Caco-2 (cell line): ENCODE measurements at regions not wholly inside any gene's neighbourhood (a gene's known extent, or its start where the extent isn't known, plus 50 kb on each side); places are given as distances from the start of the nearest gene placed in this dataset.

Source experiments
- BruUV-seq: library from RNA; stranded (reverse); fragments of 400-500 nt; replicated peaks from 2 replicates; lab custom pipeline; 2021; lab: Mats Ljungman, UMichigan
- CTCF ChIA-PET: fragments of 300-600 bp; sonication (Branson Sonifier 250); formaldehyde crosslinking; loops from one replicate; lab custom pipeline; 2022; ENCODE audit warnings: antibody characterized with exemption; lab: Charles Lee
- POLR2A ChIA-PET: fragments of 300-600 bp; sonication (Branson Sonifier 250); formaldehyde crosslinking; loops from one replicate; lab custom pipeline; 2022; ENCODE audit warnings: antibody characterized with exemption; lab: Charles Lee
- DNase-seq, 2 experiments: peaks; one replicate each; pipeline versions ENCODE4 v3.0.0 to v3.0.0-alpha.2; 2020 to 2022
- H3K27me3 ChIP-seq: replicated peaks from 2 replicates; pipeline ENCODE4 v1.6.0; 2011; ENCODE audit warnings: low read length; ENCODE audit not compliant: control insufficient read depth, insufficient read depth
- H3K36me3 ChIP-seq: 2 replicates; pipeline ENCODE4 v1.5.1; 2011; ENCODE audit warnings: low read length; ENCODE audit not compliant: control insufficient read depth, insufficient read depth
- H3K4me1 ChIP-seq: fragments of 250-450 bp; sonication (Bioruptor Pico); 2 replicates; pipeline ENCODE4 v1.5.1; 2020; ENCODE audit warnings: mild to moderate bottlenecking
- H3K4me3 ChIP-seq: 2 replicates; pipeline ENCODE4 v1.5.1; 2011; ENCODE audit warnings: low read depth, mild to moderate bottlenecking, control low read depth, low read length
- H3K9me3 ChIP-seq: fragments of 250-450 bp; sonication (Bioruptor Pico); 2 replicates; pipeline ENCODE4 v1.5.1; 2020; ENCODE audit warnings: mild to moderate bottlenecking, moderate library complexity
- H3K27ac Mint-ChIP-seq: one replicate; pipeline ENCODE4 v1.8.0; 2022; ENCODE audit warnings: mixed read lengths; ENCODE audit not compliant: unreplicated experiment
- H3K27me3 Mint-ChIP-seq: one replicate; pipeline ENCODE4 v1.8.0; 2022; ENCODE audit warnings: mixed read lengths; ENCODE audit not compliant: insufficient read depth, unreplicated experiment
- H3K36me3 Mint-ChIP-seq: one replicate; pipeline ENCODE4 v1.8.0; 2022; ENCODE audit warnings: mild to moderate bottlenecking, mixed read lengths; ENCODE audit not compliant: insufficient read depth, unreplicated experiment
- H3K4me1 Mint-ChIP-seq: one replicate; pipeline ENCODE4 v1.8.0; 2022; ENCODE audit warnings: low read depth, mixed read lengths; ENCODE audit not compliant: unreplicated experiment
- H3K4me3 Mint-ChIP-seq: one replicate; pipeline ENCODE4 v1.8.0; 2022; ENCODE audit warnings: mild to moderate bottlenecking, moderate library complexity, mixed read lengths; ENCODE audit not compliant: unreplicated experiment
- H3K9me3 Mint-ChIP-seq: one replicate; pipeline ENCODE4 v1.8.0; 2022; ENCODE audit warnings: mixed read lengths; ENCODE audit not compliant: unreplicated experiment
- CTCF ChIP-seq, 2 experiments: fragments of 200-600 bp in 1 of 2; IDR thresholded peaks; 1 replicate in 1 of 2; 2 replicates in 1 of 2; pipeline versions ENCODE4 v1.5.1 to v1.8.0; 2011 to 2022; ENCODE audit warnings: antibody characterized with exemption in 1 of 2, control low read depth in 1 of 2, inconsistent platforms in 1 of 2, low read depth in 1 of 2, low read length in 1 of 2, mild to moderate bottlenecking in 1 of 2, moderate library complexity in 1 of 2; ENCODE audit not compliant: insufficient read depth in 1 of 2, severe bottlenecking in 1 of 2, unreplicated experiment in 1 of 2
- intact Hi-C: fragments of 100-400 bp; cut with micrococcal nuclease; formaldehyde crosslinking; loops from one replicate; pipeline ENCODE4 v1.10.0; 2022; ENCODE audit not compliant: unreplicated experiment

- Mint-ChIP-seq H3K9me3 (no peaks in the 10 kb centered on the region), H3K4me1 (no peaks in the 10 kb centered on the region), H3K4me3 (no peak overlapping the region), H3K27me3 (no peaks in the 10 kb centered on the region), H3K36me3 (no peaks in the 10 kb centered on the region), H3K27ac (no peak overlapping the region)
- no peaks in the 10 kb centered on the region for H3K9me3 ChIP-seq
- H3K4me1 ChIP-seq: no peaks in the 10 kb centered on the region
- H3K27me3 ChIP-seq: no peaks in the 10 kb centered on the region
- no peak for DNase-seq
- ChIA-PET POLR2A (no interaction called here), CTCF (no interaction called here)
- no peaks in the 10 kb centered on the region for H3K36me3 ChIP-seq
- BruUV-seq: no TSS peak
- intact Hi-C loops: no loop called here
- TF ChIP-seq CTCF (IDR thresholded peaks at IDR 0.05; ENCODE audit: insufficient read depth in 1 of 2, low read depth in 1 of 2, low read length in 1 of 2, severe bottlenecking in 1 of 2, unreplicated experiment in 1 of 2): no peak
- no peak overlapping the region for H3K4me3 ChIP-seq
These were observed 316.5 kb downstream of the LMX1A start for GRCh38 chr1:165039996-165040395.

- H3K36me3 ChIP-seq: no peaks in the 10 kb centered on the region
- no peaks in the 10 kb centered on the region for H3K9me3 ChIP-seq
- Mint-ChIP-seq H3K4me1 (no peaks in the 10 kb centered on the region), H3K36me3 (no peaks in the 10 kb centered on the region), H3K4me3 (no peak overlapping the region), H3K27me3 (no peaks in the 10 kb centered on the region), H3K27ac (no peak overlapping the region), H3K9me3 (no peaks in the 10 kb centered on the region)
- no peaks in the 10 kb centered on the region for H3K4me1 ChIP-seq
- no peak overlapping the region for H3K4me3 ChIP-seq
- no TSS peak for BruUV-seq
- intact Hi-C loops: no loop called here
- TF ChIP-seq CTCF (IDR thresholded peaks at IDR 0.05; ENCODE audit: insufficient read depth in 1 of 2, low read depth in 1 of 2, low read length in 1 of 2, severe bottlenecking in 1 of 2, unreplicated experiment in 1 of 2): no peak
- H3K27me3 ChIP-seq: no peaks in the 10 kb centered on the region
- no peak for DNase-seq
- ChIA-PET POLR2A (no interaction called here), CTCF (no interaction called here)
These were observed 320.1 kb downstream of the LMX1A start for GRCh38 chr1:165036403-165036802.

GRCh38 chr1:165034136-165034809 lies 322.2 kb downstream of the LMX1A start:
- no peaks in the 10 kb centered on the region for H3K4me1 ChIP-seq
- Mint-ChIP-seq H3K4me3 (no peak overlapping the region), H3K27ac (no peak overlapping the region), H3K27me3 (no peaks in the 10 kb centered on the region), H3K36me3 (no peaks in the 10 kb centered on the region), H3K4me1 (no peaks in the 10 kb centered on the region), H3K9me3 (no peaks in the 10 kb centered on the region)
- no peaks in the 10 kb centered on the region for H3K36me3 ChIP-seq
- H3K27me3 ChIP-seq: no peaks in the 10 kb centered on the region; the same call in 1 of the 2 replicates
- H3K9me3 ChIP-seq: no peaks in the 10 kb centered on the region; the same call in 1 of the 2 replicates
- CTCF ChIA-PET: no interaction called here
- no peak for TF ChIP-seq CTCF (IDR thresholded peaks at IDR 0.05; ENCODE audit: insufficient read depth in 1 of 2, low read depth in 1 of 2, low read length in 1 of 2, severe bottlenecking in 1 of 2, unreplicated experiment in 1 of 2)
- POLR2A ChIA-PET: no interaction called here
- BruUV-seq: no TSS peak
- intact Hi-C loops: no loop called here
- no peak for DNase-seq
- no peak overlapping the region for H3K4me3 ChIP-seq
